ENCODE measurements at regions not wholly inside any gene's neighbourhood (a gene's known extent, or its start where the extent isn't known, plus 50 kb on each side); places are given as distances from the start of the nearest gene placed in this dataset.

- TF ChIP-seq CTCF (conservative IDR thresholded peaks at IDR 0.05 in 1 of 2, IDR thresholded peaks at IDR 0.05 in 1 of 2; ENCODE audit: extremely low read depth in 1 of 2, insufficient read depth in 1 of 2, low read depth in 1 of 2, low read length in 2 of 2), result no peak
- TF ChIP-seq EZH2 (IDR thresholded peaks at IDR 0.05; ENCODE audit: borderline replicate concordance, low read length), result no peak
Measured at GRCh38 chr6:9697263-9697931, 717.5 kb downstream of the TFAP2A start.

Data from mammary epithelial cell (primary cell).